ENCODE measurements at regions not wholly inside any gene's neighbourhood (a gene's known extent, or its start where the extent isn't known, plus 50 kb on each side); places are given as distances from the start of the nearest gene placed in this dataset.

DNA sequence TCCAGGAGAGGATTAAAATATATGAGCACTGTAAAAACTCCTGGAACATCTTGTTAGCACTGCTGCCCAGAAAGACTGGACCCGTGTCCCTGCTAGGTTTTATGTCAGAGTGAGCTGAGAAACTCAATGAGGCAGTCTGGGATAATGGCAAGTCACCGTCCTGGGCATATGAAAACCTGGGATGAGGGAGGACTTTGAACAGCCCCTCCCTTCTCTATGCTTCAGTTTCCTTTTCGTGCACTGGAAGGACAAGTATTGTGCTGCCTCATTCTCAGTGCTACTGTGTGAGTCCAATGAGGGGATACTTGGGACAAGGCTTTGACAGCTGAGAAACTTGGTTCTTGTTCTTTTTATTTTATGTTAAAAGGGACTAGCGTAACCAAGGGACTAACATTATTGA is 143.0 kb upstream of the SHB start:
- H3K9me3 ChIP-seq (ENCODE audit: insufficient read depth, low read length) = no peaks in the 10 kb centered on the region
- no peaks in the 10 kb centered on the region for H3K79me2 ChIP-seq (ENCODE audit: low read length)
- H3K36me3 ChIP-seq (replicated peaks; ENCODE audit: low read depth, low read length) = no peaks in the 10 kb centered on the region
- H3K9ac ChIP-seq (ENCODE audit: low read length) = no peak overlapping the region
- H3K4me3 ChIP-seq (ENCODE audit: low read length) = no peak overlapping the region
- no peak overlapping the region for H3K27ac ChIP-seq (ENCODE audit: low read length)
- peaks cover 14% of the 10 kb centered on the region; the same call in 1 of the 2 replicates for H3K27me3 ChIP-seq (ENCODE audit: low read depth, low read length)
- H3K4me1 ChIP-seq (ENCODE audit: low read length) = no peaks in the 10 kb centered on the region
- H2AFZ ChIP-seq (ENCODE audit: low read depth, low read length) = no peak overlapping the region
- no peak overlapping the region for H3K4me2 ChIP-seq (ENCODE audit: low read length)
- H4K20me1 ChIP-seq (ENCODE audit: insufficient read depth, low read length) = no peaks in the 10 kb centered on the region
- TF ChIP-seq EZH2phosphoT487 (IDR thresholded peaks at IDR 0.05; ENCODE audit: low read depth) = no peak
- TF ChIP-seq, protein P1, sequence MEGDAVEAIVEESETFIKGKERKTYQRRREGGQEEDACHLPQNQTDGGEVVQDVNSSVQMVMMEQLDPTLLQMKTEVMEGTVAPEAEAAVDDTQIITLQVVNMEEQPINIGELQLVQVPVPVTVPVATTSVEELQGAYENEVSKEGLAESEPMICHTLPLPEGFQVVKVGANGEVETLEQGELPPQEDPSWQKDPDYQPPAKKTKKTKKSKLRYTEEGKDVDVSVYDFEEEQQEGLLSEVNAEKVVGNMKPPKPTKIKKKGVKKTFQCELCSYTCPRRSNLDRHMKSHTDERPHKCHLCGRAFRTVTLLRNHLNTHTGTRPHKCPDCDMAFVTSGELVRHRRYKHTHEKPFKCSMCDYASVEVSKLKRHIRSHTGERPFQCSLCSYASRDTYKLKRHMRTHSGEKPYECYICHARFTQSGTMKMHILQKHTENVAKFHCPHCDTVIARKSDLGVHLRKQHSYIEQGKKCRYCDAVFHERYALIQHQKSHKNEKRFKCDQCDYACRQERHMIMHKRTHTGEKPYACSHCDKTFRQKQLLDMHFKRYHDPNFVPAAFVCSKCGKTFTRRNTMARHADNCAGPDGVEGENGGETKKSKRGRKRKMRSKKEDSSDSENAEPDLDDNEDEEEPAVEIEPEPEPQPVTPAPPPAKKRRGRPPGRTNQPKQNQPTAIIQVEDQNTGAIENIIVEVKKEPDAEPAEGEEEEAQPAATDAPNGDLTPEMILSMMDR (IDR thresholded peaks at IDR 0.05; ENCODE audit: low read depth, low read length) = no peak

DNA sequence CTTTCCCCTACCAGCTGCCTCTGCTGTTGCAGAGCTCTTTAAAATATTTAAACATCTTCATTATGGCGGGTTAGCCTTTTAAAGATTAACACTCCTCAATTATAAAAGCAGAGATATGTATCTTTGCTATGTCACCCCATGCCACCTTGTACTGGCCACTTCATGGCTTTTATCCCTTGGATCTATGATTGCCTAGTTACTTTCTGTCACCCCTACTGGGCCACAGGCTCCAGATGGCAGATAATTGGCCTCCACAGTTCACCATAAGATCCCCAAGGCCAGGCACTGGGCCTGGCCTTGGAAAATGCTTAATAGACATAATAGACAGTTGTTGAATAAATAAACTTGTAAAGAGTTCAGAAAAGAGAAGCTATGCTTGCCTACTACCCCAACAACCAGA is 142.0 kb upstream of the SHB start:
- Histone ChIP-seq H3K27me3 (ENCODE audit: low read depth, low read length) (peaks cover 14% of the 10 kb centered on the region; the same call in 1 of the 2 replicates), H3K4me1 (ENCODE audit: low read length) (no peaks in the 10 kb centered on the region), H3K4me2 (ENCODE audit: low read length) (no peak overlapping the region), H3K9ac (ENCODE audit: low read length) (no peak overlapping the region), H3K4me3 (ENCODE audit: low read length) (no peak overlapping the region), H3K9me3 (ENCODE audit: insufficient read depth, low read length) (no peaks in the 10 kb centered on the region), H3K79me2 (ENCODE audit: low read length) (no peaks in the 10 kb centered on the region), H4K20me1 (ENCODE audit: insufficient read depth, low read length) (no peaks in the 10 kb centered on the region), H3K27ac (ENCODE audit: low read length) (no peak overlapping the region), H3K36me3 (replicated peaks; ENCODE audit: low read depth, low read length) (no peaks in the 10 kb centered on the region), H2AFZ (ENCODE audit: low read depth, low read length) (no peak overlapping the region)
- no peak for TF ChIP-seq EZH2phosphoT487 (IDR thresholded peaks at IDR 0.05; ENCODE audit: low read depth)
- TF ChIP-seq, protein P1 (IDR thresholded peaks at IDR 0.05; ENCODE audit: low read depth, low read length) = no peak

DNA sequence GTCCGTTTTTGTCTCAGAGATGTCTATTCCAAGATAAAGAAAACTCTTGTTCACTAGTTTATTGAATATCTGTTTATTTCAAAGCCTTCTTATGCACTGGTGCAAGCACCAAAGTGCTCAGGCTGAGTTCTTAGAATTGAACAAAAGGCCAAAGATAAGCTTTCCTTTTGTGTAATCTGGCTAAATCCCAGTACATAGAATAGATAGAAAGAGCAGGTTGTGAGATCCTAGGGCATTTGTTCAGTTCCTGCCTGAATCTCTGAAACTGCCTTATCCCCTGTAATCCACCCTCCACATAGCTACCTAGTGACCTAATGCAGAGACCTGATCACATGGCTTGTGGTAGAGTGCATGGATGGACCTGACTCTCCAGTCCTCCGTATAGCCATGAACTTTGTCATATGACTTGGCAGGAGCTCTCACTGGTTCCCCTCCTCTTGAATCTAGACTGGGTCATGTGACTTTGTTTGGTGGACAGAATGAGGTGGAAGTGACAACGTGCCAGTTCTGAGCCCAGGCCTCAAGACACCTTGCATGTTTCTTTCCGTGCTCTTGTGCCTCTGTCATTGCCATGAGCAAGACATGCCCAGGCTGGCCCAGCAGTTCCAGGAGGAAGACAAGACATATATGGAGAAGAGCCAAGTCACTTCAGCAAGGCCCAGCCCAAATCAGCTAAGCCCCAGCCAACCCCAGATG is 139.3 kb upstream of the SHB start:
- Histone ChIP-seq H3K4me1 (ENCODE audit: low read length) (no peaks in the 10 kb centered on the region), H3K27me3 (ENCODE audit: low read depth, low read length) (no peaks in the 10 kb centered on the region)

DNA sequence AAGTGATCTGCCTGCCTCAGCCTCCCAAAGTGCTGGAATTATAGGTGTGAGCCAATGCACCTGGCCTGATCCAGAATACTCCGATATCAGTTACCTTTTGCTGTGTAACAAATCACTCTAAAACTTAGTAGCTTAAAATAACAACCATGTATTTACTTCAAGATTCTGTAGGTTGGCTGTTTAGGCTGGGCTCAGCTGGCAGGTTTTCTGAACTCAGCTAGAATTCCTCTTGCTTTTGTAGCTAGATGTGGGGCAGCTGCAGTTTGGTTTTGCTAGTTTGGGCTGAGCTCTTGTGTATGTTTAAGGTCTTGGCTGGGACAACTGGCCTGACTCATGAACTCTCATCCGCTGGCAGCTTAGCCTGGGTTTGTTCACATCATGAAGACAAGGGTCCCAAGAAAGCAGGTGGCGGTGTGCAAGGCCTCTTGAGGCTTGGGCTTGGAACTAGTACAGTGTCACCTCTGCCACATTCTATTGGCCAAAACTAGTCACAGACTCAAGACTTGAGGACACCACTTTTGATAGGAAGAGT is 138.3 kb upstream of the SHB start:
- H3K79me2 ChIP-seq (ENCODE audit: low read length) = no peaks in the 10 kb centered on the region
- no peak overlapping the region for H2AFZ ChIP-seq (ENCODE audit: low read depth, low read length)
- H3K4me2 ChIP-seq (ENCODE audit: low read length) = no peak overlapping the region
- H4K20me1 ChIP-seq (ENCODE audit: insufficient read depth, low read length) = no peaks in the 10 kb centered on the region
- no peak overlapping the region for H3K27ac ChIP-seq (ENCODE audit: low read length)
- no peaks in the 10 kb centered on the region for H3K4me1 ChIP-seq (ENCODE audit: low read length)
- TF ChIP-seq EZH2phosphoT487 (IDR thresholded peaks at IDR 0.05; ENCODE audit: low read depth) = no peak
- TF ChIP-seq, protein P1 (IDR thresholded peaks at IDR 0.05; ENCODE audit: low read depth, low read length) = no peak
- no peak overlapping the region for H3K4me3 ChIP-seq (ENCODE audit: low read length)
- no peaks in the 10 kb centered on the region for H3K9me3 ChIP-seq (ENCODE audit: insufficient read depth, low read length)
- no peak overlapping the region for H3K9ac ChIP-seq (ENCODE audit: low read length)
- H3K27me3 ChIP-seq (ENCODE audit: low read depth, low read length) = no peaks in the 10 kb centered on the region
- H3K36me3 ChIP-seq (replicated peaks; ENCODE audit: low read depth, low read length) = no peaks in the 10 kb centered on the region

More for the DNA sequence above, 139.3 kb upstream of the SHB start:
- no peaks in the 10 kb centered on the region for H3K36me3 ChIP-seq (replicated peaks; ENCODE audit: low read depth, low read length)
- no peak overlapping the region for H3K27ac ChIP-seq (ENCODE audit: low read length)
- H3K9ac ChIP-seq (ENCODE audit: low read length) = no peak overlapping the region
- TF ChIP-seq, protein P1 (IDR thresholded peaks at IDR 0.05; ENCODE audit: low read depth, low read length) = no peak
- no peak for TF ChIP-seq EZH2phosphoT487 (IDR thresholded peaks at IDR 0.05; ENCODE audit: low read depth)
- no peak overlapping the region for H3K4me2 ChIP-seq (ENCODE audit: low read length)
- H3K4me3 ChIP-seq (ENCODE audit: low read length) = no peak overlapping the region
- no peak overlapping the region for H2AFZ ChIP-seq (ENCODE audit: low read depth, low read length)
- H3K9me3 ChIP-seq (ENCODE audit: insufficient read depth, low read length) = no peaks in the 10 kb centered on the region
- H3K79me2 ChIP-seq (ENCODE audit: low read length) = no peaks in the 10 kb centered on the region
- H4K20me1 ChIP-seq (ENCODE audit: insufficient read depth, low read length) = no peaks in the 10 kb centered on the region

All from OCI-LY3 (cell line).